ENCODE measurements at regions not wholly inside any gene's neighbourhood (a gene's known extent, or its start where the extent isn't known, plus 50 kb on each side); places are given as distances from the start of the nearest gene placed in this dataset.
A peak's percentile ranks its signal among the peaks of the same experiment; 100 is the strongest.
"Not testable (repeated sequence)": the region's sequence is repeated elsewhere in the genome, so short reads cannot be mapped to it uniquely, and the experiment has no call there.

DNA sequence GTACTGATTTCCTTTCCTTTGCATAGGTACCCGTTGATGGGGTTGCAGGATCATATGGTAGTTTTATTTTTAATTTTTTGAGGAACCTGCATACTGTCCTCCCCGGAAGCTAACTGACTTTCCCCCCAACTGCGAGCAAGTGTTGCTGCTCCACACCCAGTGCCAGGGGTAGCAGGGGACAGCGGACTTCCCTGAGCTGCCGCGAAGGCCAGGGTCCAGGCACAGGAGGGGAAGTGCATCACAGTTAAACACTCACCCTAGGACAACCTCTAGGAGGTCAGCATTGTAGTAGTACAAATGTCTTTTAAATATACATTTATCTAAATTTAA lies 201.7 kb downstream of the NPIPB11 start:
- DNase-seq (no peak), ATAC-seq (no peak)
- no peaks in the 10 kb centered on the region for H3K27me3 ChIP-seq
- no peak overlapping the region for H3K4me3 ChIP-seq
- no peak for TF ChIP-seq POLR2A (IDR thresholded peaks at IDR 0.05)
- TF ChIP-seq, protein P1, sequence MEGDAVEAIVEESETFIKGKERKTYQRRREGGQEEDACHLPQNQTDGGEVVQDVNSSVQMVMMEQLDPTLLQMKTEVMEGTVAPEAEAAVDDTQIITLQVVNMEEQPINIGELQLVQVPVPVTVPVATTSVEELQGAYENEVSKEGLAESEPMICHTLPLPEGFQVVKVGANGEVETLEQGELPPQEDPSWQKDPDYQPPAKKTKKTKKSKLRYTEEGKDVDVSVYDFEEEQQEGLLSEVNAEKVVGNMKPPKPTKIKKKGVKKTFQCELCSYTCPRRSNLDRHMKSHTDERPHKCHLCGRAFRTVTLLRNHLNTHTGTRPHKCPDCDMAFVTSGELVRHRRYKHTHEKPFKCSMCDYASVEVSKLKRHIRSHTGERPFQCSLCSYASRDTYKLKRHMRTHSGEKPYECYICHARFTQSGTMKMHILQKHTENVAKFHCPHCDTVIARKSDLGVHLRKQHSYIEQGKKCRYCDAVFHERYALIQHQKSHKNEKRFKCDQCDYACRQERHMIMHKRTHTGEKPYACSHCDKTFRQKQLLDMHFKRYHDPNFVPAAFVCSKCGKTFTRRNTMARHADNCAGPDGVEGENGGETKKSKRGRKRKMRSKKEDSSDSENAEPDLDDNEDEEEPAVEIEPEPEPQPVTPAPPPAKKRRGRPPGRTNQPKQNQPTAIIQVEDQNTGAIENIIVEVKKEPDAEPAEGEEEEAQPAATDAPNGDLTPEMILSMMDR (IDR thresholded peaks at IDR 0.05 in 4 of 5, conservative IDR thresholded peaks at IDR 0.05 in 1 of 5): no peak
- no peaks in the 10 kb centered on the region for H3K4me1 ChIP-seq
- H3K27ac ChIP-seq: no peak overlapping the region
- no peaks in the 10 kb centered on the region for H3K9me3 ChIP-seq
- no peaks in the 10 kb centered on the region for H3K36me3 ChIP-seq
- in situ Hi-C loops (cut with MboI; ENCODE audit: low sequenced_read_pairs in 4 of 4): no loop called here
- intact Hi-C loops (cut with DNase I; ENCODE audit: low total_unique reads): no loop called here

DNA sequence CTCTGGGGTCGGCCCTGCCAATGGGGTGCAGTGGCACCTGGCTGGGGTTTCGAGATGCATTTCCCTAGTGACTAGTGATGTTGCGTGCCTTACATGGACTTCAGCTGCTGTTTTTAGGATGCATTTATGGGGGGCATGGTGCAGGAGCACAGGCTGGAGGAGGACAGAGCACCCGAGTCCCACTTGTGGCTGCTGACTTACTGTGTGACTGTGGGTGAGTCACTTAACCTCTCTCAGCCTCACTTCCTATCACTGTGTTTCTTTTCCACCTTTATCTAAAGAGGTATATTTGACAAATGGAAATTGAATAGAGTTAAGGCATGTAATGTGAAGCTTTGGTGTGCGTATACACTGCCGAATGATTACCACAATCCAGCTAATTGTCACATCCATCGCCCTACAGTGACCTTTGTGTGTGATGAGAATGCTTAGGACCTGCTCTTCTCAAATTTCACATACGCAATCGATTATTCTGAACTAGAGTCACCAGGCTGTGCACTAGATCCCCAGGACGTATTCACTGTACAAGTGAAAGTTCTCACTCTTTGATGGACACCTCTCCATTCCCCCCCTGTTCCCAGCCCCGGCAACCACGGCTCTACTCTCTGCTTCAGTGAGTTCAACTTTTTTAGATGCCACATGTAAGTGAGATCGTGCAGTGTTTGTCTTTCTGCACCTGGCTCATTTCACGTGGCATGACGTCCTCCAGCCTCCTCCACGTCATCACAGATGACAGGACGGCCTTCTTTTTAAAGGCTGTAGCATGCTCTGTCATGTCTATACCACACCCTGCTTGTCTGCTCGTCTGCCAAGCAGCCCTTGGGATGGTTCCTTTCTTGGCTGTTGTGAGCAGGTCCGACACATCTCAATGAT lies 202.3 kb downstream of the NPIPB11 start:
- intact Hi-C loops (cut with DNase I; ENCODE audit: low total_unique reads): not testable (repeated sequence)

DNA sequence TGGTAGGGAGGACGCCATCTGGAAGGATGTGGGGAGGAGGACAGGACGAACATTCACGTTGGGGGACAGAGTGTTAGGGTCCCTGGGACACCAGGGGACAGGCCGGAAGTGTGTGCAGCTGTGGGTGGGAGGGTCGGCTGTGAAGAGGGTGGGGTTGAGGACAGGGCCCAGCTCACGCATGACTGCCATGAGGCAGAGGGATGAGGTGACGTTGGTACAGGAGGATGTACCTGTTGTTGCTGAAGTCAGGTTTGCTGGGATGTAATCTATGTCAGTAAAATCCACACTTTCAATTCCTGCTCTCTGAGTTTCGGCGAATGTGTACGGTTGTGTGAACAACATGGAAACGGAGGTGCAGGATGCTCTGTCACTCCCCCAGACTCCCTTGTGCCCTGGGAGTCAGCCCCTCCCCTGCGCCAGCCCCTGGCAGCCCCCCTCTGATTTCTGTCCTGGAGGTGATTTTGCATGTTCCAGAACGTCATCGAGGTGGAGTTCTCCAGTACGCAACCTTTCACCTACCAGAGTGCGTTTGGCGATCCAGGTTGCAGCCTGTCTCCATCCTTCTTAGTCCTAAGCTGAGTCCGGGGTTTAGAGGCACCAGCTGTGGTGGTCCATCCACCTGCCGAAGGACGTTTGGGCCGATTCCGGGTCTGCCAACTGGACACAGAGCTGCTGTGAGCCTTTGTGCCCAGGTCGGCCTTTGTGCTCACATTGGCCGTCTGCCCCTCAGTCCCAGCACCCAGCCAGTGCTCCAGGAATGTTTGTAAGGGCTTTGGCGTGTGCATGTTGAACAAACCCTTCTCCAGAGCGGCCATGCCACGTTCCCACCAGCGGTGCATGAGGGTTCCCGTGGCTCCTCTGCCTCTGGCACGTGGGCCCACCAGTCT lies 203.2 kb downstream of the NPIPB11 start:
- H3K36me3 ChIP-seq; in situ Hi-C loops (cut with MboI; ENCODE audit: low sequenced_read_pairs in 4 of 4); ATAC-seq; H3K27me3 ChIP-seq; H3K4me1 ChIP-seq; H3K9me3 ChIP-seq; DNase-seq; H3K27ac ChIP-seq; intact Hi-C loops (cut with DNase I; ENCODE audit: low total_unique reads); H3K4me3 ChIP-seq: not testable (repeated sequence)

More for the DNA sequence above, 202.3 kb downstream of the NPIPB11 start:
- H3K9me3 ChIP-seq; H3K4me1 ChIP-seq; in situ Hi-C loops (cut with MboI; ENCODE audit: low sequenced_read_pairs in 4 of 4); H3K36me3 ChIP-seq; H3K27me3 ChIP-seq; H3K4me3 ChIP-seq; DNase-seq; ATAC-seq; H3K27ac ChIP-seq: not testable (repeated sequence)

- DNase-seq; H3K27me3 ChIP-seq; H3K36me3 ChIP-seq; H3K9me3 ChIP-seq; ATAC-seq; H3K4me1 ChIP-seq; H3K4me3 ChIP-seq; in situ Hi-C loops (cut with MboI; ENCODE audit: low sequenced_read_pairs in 4 of 4); H3K27ac ChIP-seq; intact Hi-C loops (cut with DNase I; ENCODE audit: low total_unique reads): not testable (repeated sequence)
Observed at GRCh38 chr16:29202642-29203041, 203.9 kb downstream of the NPIPB11 start.

DNA sequence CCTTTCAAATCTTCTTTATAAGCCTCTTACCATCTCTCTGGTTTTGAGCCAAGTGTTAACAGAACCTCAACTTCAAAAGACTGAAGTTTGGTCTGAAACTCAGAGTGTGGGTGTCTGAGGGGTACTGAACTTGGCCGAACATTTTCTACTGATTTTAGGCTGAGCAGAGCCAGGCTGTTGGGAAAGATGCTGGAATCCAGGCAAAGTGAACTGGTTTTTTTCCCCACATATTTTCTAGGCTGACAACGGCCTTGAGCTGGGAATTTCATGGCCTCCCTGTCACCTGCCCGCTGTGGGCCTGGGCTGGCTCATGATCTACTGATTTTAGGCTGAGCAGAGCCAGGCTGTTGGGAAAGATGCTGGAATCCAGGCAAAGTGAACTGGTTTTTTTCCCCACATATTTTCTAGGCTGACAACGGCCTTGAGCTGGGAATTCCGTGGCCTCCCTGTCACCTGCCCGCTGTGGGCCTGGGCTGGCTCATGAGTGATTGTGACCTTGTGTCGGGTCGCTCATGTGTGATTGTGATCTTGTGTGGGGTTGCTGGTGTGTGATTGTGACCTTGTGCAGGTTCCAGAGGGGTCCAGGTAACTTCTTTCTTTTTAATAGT lies 204.4 kb downstream of the NPIPB11 start:
- H3K27me3 ChIP-seq; in situ Hi-C loops (cut with MboI; ENCODE audit: low sequenced_read_pairs in 4 of 4); H3K4me1 ChIP-seq; H3K27ac ChIP-seq; intact Hi-C loops (cut with DNase I; ENCODE audit: low total_unique reads); H3K36me3 ChIP-seq; H3K9me3 ChIP-seq; H3K4me3 ChIP-seq: not testable (repeated sequence)
- DNase-seq (peak in 1 of 2 donors; percentile 66), ATAC-seq (peak; percentile 51 to 75)

DNA sequence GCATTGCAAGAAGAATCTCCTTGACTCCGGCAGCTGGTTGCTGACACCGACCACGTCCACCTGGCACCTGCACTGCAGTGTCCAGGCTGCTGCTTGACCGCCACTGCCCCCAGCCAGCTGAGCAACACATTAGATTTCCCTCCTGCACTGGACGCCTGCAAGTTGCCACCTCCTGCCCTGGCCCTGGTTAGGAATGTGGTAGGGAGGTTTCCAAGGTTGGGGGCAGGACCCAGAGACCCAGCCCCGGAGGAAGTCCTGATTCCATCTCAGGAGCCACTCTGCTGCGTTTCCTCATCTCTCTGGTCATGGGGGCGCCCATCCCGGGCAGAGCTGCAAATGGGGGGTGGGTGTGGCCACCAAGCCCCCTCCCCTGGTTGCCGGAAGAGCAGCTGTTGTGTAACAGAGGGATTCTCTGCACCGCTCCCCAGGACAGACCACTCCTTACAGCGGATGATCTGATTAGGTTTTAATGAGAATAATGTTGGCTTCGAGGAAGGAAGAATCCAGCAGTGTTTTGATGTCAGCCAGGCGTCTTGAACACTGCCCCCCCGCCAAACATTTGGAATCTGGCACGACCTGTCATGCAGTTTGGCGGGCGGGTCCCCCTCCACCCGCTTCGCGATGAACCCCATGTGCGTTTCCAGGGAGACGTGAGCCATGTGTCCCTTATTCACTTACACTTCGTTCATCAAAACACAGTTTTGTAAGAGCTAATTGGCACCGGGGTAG lies 205.1 kb downstream of the NPIPB11 start:
- in situ Hi-C loops (cut with MboI; ENCODE audit: low sequenced_read_pairs in 4 of 4); intact Hi-C loops (cut with DNase I; ENCODE audit: low total_unique reads); H3K4me3 ChIP-seq; H3K36me3 ChIP-seq; H3K9me3 ChIP-seq; H3K4me1 ChIP-seq; H3K27me3 ChIP-seq: not testable (repeated sequence)
- peak in 1 of 2 donors; percentile 54 for DNase-seq
- ATAC-seq: peak; percentile 27 to 53
- peak overlapping the region in 2 of 4 donors; percentile 0 to 9 for H3K27ac ChIP-seq

DNA sequence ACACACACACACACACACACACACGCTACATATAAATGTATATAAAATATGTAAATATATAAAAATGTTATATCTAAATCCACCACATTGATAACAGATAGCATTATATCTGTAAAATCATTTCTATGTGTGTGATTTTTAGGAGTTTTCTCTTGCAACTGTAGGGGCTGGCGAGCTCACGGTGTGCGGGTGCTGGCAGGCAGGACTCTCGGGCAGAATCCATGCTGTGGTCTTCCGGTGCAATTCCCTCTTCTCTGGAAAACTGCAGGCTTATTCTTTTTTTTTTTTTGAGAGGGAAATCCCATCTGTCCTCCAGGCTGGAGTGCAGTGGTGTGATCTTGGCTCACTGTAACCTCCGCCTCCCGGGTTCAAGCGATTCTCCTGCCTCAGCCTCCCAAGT lies 205.8 kb downstream of the NPIPB11 start:
- H3K4me1 ChIP-seq; in situ Hi-C loops (cut with MboI; ENCODE audit: low sequenced_read_pairs in 4 of 4): not testable (repeated sequence)
- peak overlapping the region in 1 of 4 donors; percentile 0 for H3K27ac ChIP-seq

DNA sequence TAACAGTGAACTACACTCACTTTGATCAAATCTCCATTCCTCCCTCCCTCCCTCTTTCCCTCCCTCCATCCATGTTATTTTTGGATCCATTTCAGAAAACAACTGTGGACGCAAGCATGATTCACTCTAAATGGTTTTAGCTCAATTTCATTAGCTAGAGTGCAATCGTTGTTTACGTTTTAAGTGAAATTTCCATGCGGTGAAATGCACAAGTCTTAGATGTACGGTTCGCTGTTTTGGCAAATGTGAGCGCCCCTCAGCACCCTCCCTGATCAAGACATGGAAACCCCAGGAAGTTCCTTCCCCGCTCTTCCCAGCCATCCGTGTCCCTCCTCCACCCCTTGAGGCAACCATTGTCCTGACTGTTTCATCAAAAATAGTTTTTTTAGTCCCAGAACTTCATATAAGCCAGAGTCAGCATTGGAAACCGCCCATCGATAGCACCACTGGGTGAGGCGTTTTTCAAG lies 206.3 kb downstream of the NPIPB11 start:
- in situ Hi-C loops (cut with MboI; ENCODE audit: low sequenced_read_pairs in 4 of 4); H3K4me1 ChIP-seq; H3K36me3 ChIP-seq; intact Hi-C loops (cut with DNase I; ENCODE audit: low total_unique reads); H3K4me3 ChIP-seq; H3K27me3 ChIP-seq; H3K9me3 ChIP-seq; DNase-seq: not testable (repeated sequence)
- peak overlapping the region in 2 of 4 donors; percentile 47 to 61 for H3K27ac ChIP-seq
- ATAC-seq: peak in 1 of 2 donors; percentile 19

More for the DNA sequence above, 205.8 kb downstream of the NPIPB11 start:
- H3K4me3 ChIP-seq; H3K27me3 ChIP-seq; H3K9me3 ChIP-seq; DNase-seq; intact Hi-C loops (cut with DNase I; ENCODE audit: low total_unique reads); ATAC-seq; H3K36me3 ChIP-seq: not testable (repeated sequence)

DNA sequence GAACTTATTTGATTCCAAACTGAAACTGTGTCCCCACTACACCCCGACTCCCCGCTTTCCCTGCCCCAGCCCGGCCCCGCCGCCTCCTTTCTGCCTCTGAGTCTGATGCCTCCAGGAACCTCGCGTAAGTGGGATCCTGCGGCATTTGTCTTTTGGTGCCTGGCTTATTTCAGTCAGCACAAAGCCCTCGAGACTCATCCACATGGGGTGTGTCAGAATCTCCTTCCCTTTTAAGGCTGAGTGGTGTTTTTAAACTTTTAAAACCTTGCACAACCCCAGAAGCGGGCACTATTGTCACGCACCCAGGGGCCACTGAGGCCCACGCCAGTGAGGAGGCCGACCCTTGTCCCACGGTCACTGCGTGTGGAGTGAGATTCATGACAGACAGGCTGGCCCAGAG lies 206.9 kb downstream of the NPIPB11 start:
- H3K4me3 ChIP-seq: not testable (repeated sequence)
- ATAC-seq (peak; percentile 50 to 57), DNase-seq (peak in 1 of 2 donors; percentile 45)

More for the DNA sequence above, 206.9 kb downstream of the NPIPB11 start:
- in situ Hi-C loops (cut with MboI; ENCODE audit: low sequenced_read_pairs in 4 of 4); H3K27me3 ChIP-seq; H3K36me3 ChIP-seq; H3K9me3 ChIP-seq; H3K4me1 ChIP-seq; intact Hi-C loops (cut with DNase I; ENCODE audit: low total_unique reads): not testable (repeated sequence)
- H3K27ac ChIP-seq: peak overlapping the region; percentile 40 to 61 (median 45)

All from gastrocnemius medialis (tissue), 4 donors.